H1 (cell line): ENCODE measurements at regions not wholly inside any gene's neighbourhood (a gene's known extent, or its start where the extent isn't known, plus 50 kb on each side); places are given as distances from the start of the nearest gene placed in this dataset.

Experiments used
- CTCF ChIA-PET: fragments of 300-600 bp; sonication (Branson Sonifier 250); formaldehyde crosslinking; loops from one replicate; lab custom pipeline; 2021; ENCODE audit not compliant: partially characterized antibody; lab: Charles Lee
- POLR2A ChIA-PET: fragments of 300-600 bp; sonication (Branson Sonifier 250); formaldehyde crosslinking; loops from one replicate; lab custom pipeline; 2021; ENCODE audit warnings: inconsistent platforms; ENCODE audit not compliant: partially characterized antibody; lab: Charles Lee
- DNase-seq, 2 experiments: peaks; one replicate each; pipeline versions ENCODE4 v3.0.0 to v3.0.0-alpha.2; 2010 to 2022; ENCODE audit warnings: low spot score in 2 of 2, low read depth in 1 of 2, mixed read lengths in 1 of 2
- FAIRE-seq: peaks from 2 replicates; lab custom pipeline; 2011; peaks lifted over from hg19 to GRCh38; lab: Jason Lieb, UNC
- H2AFZ ChIP-seq: 2 replicates; pipeline ENCODE4 v1.8.1; 2012; ENCODE audit warnings: low read length, inconsistent platforms
- H2AK5ac ChIP-seq: 2 replicates; pipeline ENCODE4 v1.6.1; 2013; ENCODE audit warnings: low read depth, low read length
- H2BK120ac ChIP-seq: replicated peaks from 2 replicates; pipeline ENCODE3; 2013; ENCODE audit warnings: low read depth, low read length, inconsistent platforms
- H2BK12ac ChIP-seq: 2 replicates; pipeline ENCODE4 v1.6.1; 2013; ENCODE audit warnings: low read depth, low read length
- H2BK15ac ChIP-seq: 2 replicates; pipeline ENCODE4 v1.6.1; 2013; ENCODE audit warnings: low read length
- H2BK20ac ChIP-seq: 2 replicates; pipeline ENCODE4 v1.6.1; 2013; ENCODE audit warnings: low read length
- H2BK5ac ChIP-seq: 2 replicates; pipeline ENCODE4 v1.6.1; 2013; ENCODE audit warnings: low read depth, low read length
- H3K14ac ChIP-seq: 2 replicates; pipeline ENCODE4 v1.6.1; 2013; ENCODE audit warnings: inconsistent platforms; ENCODE audit not compliant: insufficient read length
- H3K18ac ChIP-seq: 2 replicates; pipeline ENCODE4 v1.6.1; 2013; ENCODE audit warnings: low read length; ENCODE audit errors: extremely low read depth
- H3K23ac ChIP-seq: 2 replicates; pipeline ENCODE4 v1.6.1; 2013; ENCODE audit warnings: inconsistent platforms; ENCODE audit not compliant: insufficient read length
- H3K23me2 ChIP-seq: 2 replicates; pipeline ENCODE4 v1.6.1; 2013; ENCODE audit warnings: low read depth, low read length
- H3K27ac ChIP-seq: 2 replicates; pipeline ENCODE4 v1.6.1; 2011; ENCODE audit warnings: low read depth, low read length, inconsistent platforms
- H3K27me3 ChIP-seq, 4 experiments: replicated peaks in 1 of 4; 1 replicate in 1 of 4; 2 replicates in 3 of 4; pipeline versions ENCODE4 v1.6.1 to v1.8.1; 2011 to 2013; ENCODE audit warnings: low read length in 3 of 4, mild to moderate bottlenecking in 3 of 4, inconsistent platforms in 2 of 4, mixed read lengths in 2 of 4, moderate library complexity in 1 of 4; ENCODE audit not compliant: control insufficient read depth in 3 of 4, insufficient read depth in 3 of 4; ENCODE audit errors: extremely low read depth in 1 of 4
- H3K36me3 ChIP-seq, 4 experiments: 2 replicates each; pipeline versions ENCODE4 v1.6.1 to v1.8.1; 2011 to 2013; ENCODE audit warnings: mild to moderate bottlenecking in 4 of 4, low read length in 3 of 4, moderate library complexity in 2 of 4, control low read depth in 1 of 4, inconsistent platforms in 1 of 4; ENCODE audit not compliant: insufficient read depth in 4 of 4, control insufficient read depth in 2 of 4
- H3K4ac ChIP-seq: replicated peaks from 2 replicates; pipeline ENCODE3; 2013; ENCODE audit warnings: low read length, low read depth, mixed read lengths, inconsistent platforms; ENCODE audit not compliant: insufficient read length
- H3K4me1 ChIP-seq, 4 experiments: replicated peaks in 1 of 4; 1 replicate in 1 of 4; 2 replicates in 3 of 4; pipeline versions ENCODE4 v1.6.1 to v1.8.1; 2011 to 2013; ENCODE audit warnings: low read length in 3 of 4, inconsistent platforms in 2 of 4, mixed read lengths in 1 of 4; ENCODE audit not compliant: insufficient read depth in 4 of 4, control insufficient read depth in 3 of 4
- H3K4me2 ChIP-seq, 2 experiments: 2 replicates each; pipeline versions ENCODE4 v1.6.1 to v1.8.1; 2011 to 2013; ENCODE audit warnings: low read depth in 2 of 2, low read length in 2 of 2, control low read depth in 1 of 2, inconsistent platforms in 1 of 2, mild to moderate bottlenecking in 1 of 2; ENCODE audit not compliant: insufficient read depth in 1 of 2
- H3K4me3 ChIP-seq, 4 experiments: fragments of 200-600, 300-600 bp in 1 of 4; sonication (generic), shearing (Covaris generic), sonication (Bioruptor Twin) in 1 of 4; 2 replicates each; pipeline versions ENCODE4 v1.5.1 to v1.8.1; 2011 to 2016; ENCODE audit warnings: low read length in 4 of 4, low read depth in 3 of 4, control low read depth in 2 of 4, inconsistent platforms in 2 of 4, mild to moderate bottlenecking in 2 of 4, mixed read lengths in 1 of 4, moderate library complexity in 1 of 4; ENCODE audit not compliant: insufficient read depth in 2 of 4; ENCODE audit errors: extremely low read depth in 1 of 4
- H3K56ac ChIP-seq: replicated peaks from 2 replicates; pipeline ENCODE3; 2013; ENCODE audit warnings: low read depth, mild to moderate bottlenecking, mixed read lengths, low read length, inconsistent platforms; ENCODE audit not compliant: insufficient read length
- H3K79me1 ChIP-seq: 2 replicates; pipeline ENCODE4 v1.6.1; 2013; ENCODE audit warnings: low read depth, low read length, control low read depth
- H3K79me2 ChIP-seq, 2 experiments: 2 replicates each; pipeline versions ENCODE4 v1.6.1 to v1.8.1; 2012 to 2013; ENCODE audit warnings: low read length in 2 of 2, mild to moderate bottlenecking in 2 of 2, inconsistent platforms in 1 of 2; ENCODE audit not compliant: insufficient read depth in 2 of 2, control insufficient read depth in 1 of 2
- H3K9ac ChIP-seq, 4 experiments: replicated peaks in 1 of 4; 1 replicate in 1 of 4; 2 replicates in 3 of 4; pipeline versions ENCODE4 v1.6.1 to v1.8.1; 2011 to 2013; ENCODE audit warnings: low read depth in 3 of 4, low read length in 3 of 4, control low read depth in 2 of 4, mild to moderate bottlenecking in 2 of 4, moderate library complexity in 2 of 4, inconsistent platforms in 1 of 4; ENCODE audit errors: extremely low read depth in 1 of 4
- H3K9me3 ChIP-seq, 2 experiments: 2 replicates each; pipeline versions ENCODE4 v1.6.1 to v1.8.1; 2012 to 2013; ENCODE audit warnings: mild to moderate bottlenecking in 2 of 2, moderate library complexity in 2 of 2, control low read depth in 1 of 2, inconsistent platforms in 1 of 2, low read depth in 1 of 2, low read length in 1 of 2, mixed read lengths in 1 of 2; ENCODE audit not compliant: insufficient read depth in 2 of 2
- H4K20me1 ChIP-seq, 2 experiments: replicated peaks in 1 of 2; 2 replicates each; pipeline versions ENCODE3 to v1.8.1; 2011 to 2013; ENCODE audit warnings: inconsistent platforms in 2 of 2, low read length in 2 of 2, mild to moderate bottlenecking in 1 of 2; ENCODE audit not compliant: insufficient read depth in 2 of 2, control insufficient read depth in 1 of 2
- H4K5ac ChIP-seq: 2 replicates; pipeline ENCODE4 v1.6.1; 2013; ENCODE audit warnings: low read length, low read depth, mixed read lengths, inconsistent platforms; ENCODE audit not compliant: insufficient read length
- H4K8ac ChIP-seq: 2 replicates; pipeline ENCODE4 v1.8.0; 2013; ENCODE audit warnings: mild to moderate bottlenecking, moderate library complexity, low read length, inconsistent platforms; ENCODE audit not compliant: insufficient read depth; ENCODE audit errors: extremely low read depth
- H4K91ac ChIP-seq: replicated peaks from 2 replicates; pipeline ENCODE3; 2013; ENCODE audit warnings: low read length, mixed read lengths, inconsistent platforms; ENCODE audit not compliant: insufficient read length
- POLR2AphosphoS5 ChIP-seq: IDR thresholded peaks from 2 replicates; pipeline ENCODE4 v1.6.1; 2011; ENCODE audit warnings: low read depth, low read length
- WGBS, 2 experiments: shearing (Covaris generic) in 1 of 2; methylation state at CpG; one replicate each; pipeline versions ENCODE4 v1.1.6 to v1.1.7; 2013 to 2015; ENCODE audit warnings: low lambda C conversion rate in 2 of 2, mixed read lengths in 2 of 2, inconsistent platforms in 1 of 2, low coverage in 1 of 2, missing lambda C conversion rate in 1 of 2; ENCODE audit not compliant: insufficient replicate concordance in 2 of 2, insufficient coverage in 1 of 2, insufficient read length in 1 of 2; ENCODE audit errors: extremely low coverage in 1 of 2, missing lambda C conversion rate in 1 of 2; 5-methylcytosine and 5-hydroxymethylcytosine counted together

DNA sequence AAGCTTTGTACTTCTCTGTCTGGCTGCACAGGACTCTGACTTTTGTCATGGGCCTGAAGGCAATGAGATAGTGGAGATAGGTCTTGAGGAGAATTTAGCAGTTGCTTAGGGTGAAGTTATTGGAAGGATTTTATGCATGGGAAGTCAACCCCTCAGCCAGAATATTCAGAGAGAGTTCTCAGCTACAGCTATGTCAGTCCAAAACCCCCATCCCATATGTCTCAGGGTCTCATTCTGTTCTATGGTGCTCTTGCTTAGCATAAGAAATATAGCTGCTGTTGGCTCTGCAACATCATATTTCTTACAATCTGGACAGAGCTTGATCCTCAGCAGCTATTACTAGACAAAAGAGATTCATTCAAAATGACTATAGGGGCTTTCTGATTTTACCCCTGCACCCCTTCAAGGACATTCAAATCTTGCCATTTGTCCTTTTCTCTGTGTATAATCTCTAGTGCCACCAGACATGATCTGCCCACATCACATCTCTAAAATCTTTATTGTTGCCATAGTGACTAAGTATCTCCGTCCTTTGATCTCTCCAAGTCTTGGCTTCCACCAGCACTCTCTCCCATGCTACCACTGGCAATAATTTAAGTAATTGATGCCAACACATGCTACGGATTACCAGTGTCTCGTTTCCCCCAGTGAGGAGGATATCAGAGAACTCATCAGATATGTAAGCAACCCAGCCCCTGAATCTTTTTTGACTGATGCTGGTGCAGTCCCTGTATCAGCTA lies 327.1 kb upstream of the ISX start:
- Histone ChIP-seq H2BK5ac (no peak overlapping the region), H4K20me1 (no peaks in the 10 kb centered on the region), H3K18ac (no peak overlapping the region), H3K23ac (no peak overlapping the region), H3K4me3 (no peak overlapping the region), H3K36me3 (no peaks in the 10 kb centered on the region), H2BK120ac (no peak overlapping the region), H4K91ac (no peak overlapping the region), H3K9me3 (peaks cover 0 to 3% of the 10 kb centered on the region in 2 experiments; a peak in 1 of 4 replicates), H2AFZ (no peak overlapping the region), H3K14ac (no peak overlapping the region), H3K27ac (no peak overlapping the region), H2AK5ac (no peak overlapping the region), H3K27me3 (no peaks in the 10 kb centered on the region; a peak in 1 of 7 replicates), H3K23me2 (no peaks in the 10 kb centered on the region; the same call in 1 of the 2 replicates), H3K79me1 (no peaks in the 10 kb centered on the region), H4K8ac (no peak overlapping the region), H2BK20ac (no peak overlapping the region), H3K4me1 (no peaks in the 10 kb centered on the region), H2BK12ac (no peak overlapping the region), H4K5ac (no peak overlapping the region), H2BK15ac (no peak overlapping the region), H3K56ac (no peak overlapping the region), H3K4me2 (no peak overlapping the region), H3K4ac (no peak overlapping the region), H3K79me2 (no peaks in the 10 kb centered on the region), H3K9ac (no peak overlapping the region)
- DNase-seq (no peak), FAIRE-seq (no peak)
- no peak for TF ChIP-seq POLR2AphosphoS5
- WGBS, 2 experiments = 85% methylated on average over 3 of the region's 3 CpGs; no CpG with 5 or more reads in 1 of the 2 experiments
- CTCF ChIA-PET = interaction anchor here (0.6 to 0.9 kb wide), 2 partner anchors 14 to 305 kb away, joined by 3 read pairs; no protein-coding TSS in a partner anchor
- POLR2A ChIA-PET = no interaction called here
